IgD-negative memory B cell (primary cell): ENCODE measurements at regions not wholly inside any gene's neighbourhood (a gene's known extent, or its start where the extent isn't known, plus 50 kb on each side); places are given as distances from the start of the nearest gene placed in this dataset.
"Not testable (repeated sequence)": the region's sequence is repeated elsewhere in the genome, so short reads cannot be mapped to it uniquely, and the experiment has no call there.

ENCODE experiments used
- H3K27ac Mint-ChIP-seq, 3 donors: one replicate each; pipeline ENCODE4 v1.8.0; 2020 to 2022; ENCODE audit warnings: mild to moderate bottlenecking in 3 of 3, mixed read lengths in 3 of 3, moderate library complexity in 1 of 3
- H3K27me3 Mint-ChIP-seq: one replicate; pipeline ENCODE4 v1.8.0; 2021; ENCODE audit warnings: mixed read lengths
- H3K36me3 Mint-ChIP-seq: one replicate; pipeline ENCODE4 v1.8.0; 2020; ENCODE audit warnings: mild to moderate bottlenecking, mixed read lengths
- H3K4me1 Mint-ChIP-seq, 3 donors: one replicate each; pipeline ENCODE4 v1.8.0; 2020 to 2022; ENCODE audit warnings: mixed read lengths in 3 of 3, mild to moderate bottlenecking in 1 of 3
- H3K4me3 Mint-ChIP-seq, 4 donors: one replicate each; pipeline ENCODE4 v1.8.0; 2020 to 2022; ENCODE audit warnings: mild to moderate bottlenecking in 4 of 4, mixed read lengths in 4 of 4, moderate library complexity in 3 of 4
- H3K9me3 Mint-ChIP-seq, 3 donors: one replicate each; pipeline ENCODE4 v1.8.0; 2020 to 2021; ENCODE audit warnings: mixed read lengths in 3 of 3, mild to moderate bottlenecking in 1 of 3

GRCh38 chr2:2493496-2493895 is 162.4 kb upstream of the MYT1L start:
- Mint-ChIP-seq H3K4me1 (no peaks in the 10 kb centered on the region), H3K27me3 (peaks cover 2% of the 10 kb centered on the region), H3K27ac (peak overlapping the region in 1 of 3 donors; percentile 35), H3K4me3 (no peak overlapping the region), H3K9me3 (peaks cover 2 to 5% (median 4%) of the 10 kb centered on the region in 3 donors), H3K36me3 (no peaks in the 10 kb centered on the region)

DNA sequence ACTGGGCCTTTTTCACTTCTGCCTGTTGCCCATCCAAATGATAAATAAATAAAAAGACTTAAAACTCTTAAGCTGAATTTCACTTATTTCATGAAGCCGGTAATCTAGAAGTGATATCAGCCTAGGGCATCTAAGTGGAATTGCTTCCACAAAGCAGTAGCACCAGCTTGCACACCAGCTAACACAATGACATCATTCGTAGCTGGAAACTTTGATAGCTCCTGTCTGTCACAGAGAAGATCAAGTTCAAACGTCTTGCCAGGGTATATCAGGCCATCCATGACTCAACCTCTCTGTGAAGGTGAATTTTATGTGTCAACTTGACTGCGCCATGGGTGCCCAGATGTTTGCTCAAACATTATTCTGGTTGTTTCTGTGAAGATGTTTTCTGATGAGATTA is 161.7 kb upstream of the MYT1L start:
- no peak overlapping the region for H3K27ac Mint-ChIP-seq
- no peak overlapping the region for H3K4me3 Mint-ChIP-seq
- no peaks in the 10 kb centered on the region for H3K36me3 Mint-ChIP-seq
- H3K27me3 Mint-ChIP-seq, result peaks cover 2% of the 10 kb centered on the region
- H3K4me1 Mint-ChIP-seq, result no peaks in the 10 kb centered on the region
- H3K9me3 Mint-ChIP-seq, result peaks cover 2 to 5% (median 4%) of the 10 kb centered on the region in 3 donors

- Mint-ChIP-seq H3K36me3 (no peaks in the 10 kb centered on the region), H3K27me3 (peaks cover 2% of the 10 kb centered on the region), H3K4me3 (peak overlapping the region in 1 of 4 donors; percentile 5), H3K9me3 (peaks cover 2 to 5% (median 4%) of the 10 kb centered on the region in 3 donors), H3K27ac (no peak overlapping the region), H3K4me1 (no peaks in the 10 kb centered on the region)
Observed at GRCh38 chr2:2491964-2492363, 160.9 kb upstream of the MYT1L start.

GRCh38 chr2:2484301-2484700 is 153.2 kb upstream of the MYT1L start:
- peaks cover 0 to 4% (median 2%) of the 10 kb centered on the region in 3 donors for H3K9me3 Mint-ChIP-seq
- H3K27ac Mint-ChIP-seq, result no peak overlapping the region
- H3K4me1 Mint-ChIP-seq, result no peaks in the 10 kb centered on the region
- no peak overlapping the region for H3K4me3 Mint-ChIP-seq
- H3K36me3 Mint-ChIP-seq, result no peaks in the 10 kb centered on the region
- H3K27me3 Mint-ChIP-seq, result no peaks in the 10 kb centered on the region

DNA sequence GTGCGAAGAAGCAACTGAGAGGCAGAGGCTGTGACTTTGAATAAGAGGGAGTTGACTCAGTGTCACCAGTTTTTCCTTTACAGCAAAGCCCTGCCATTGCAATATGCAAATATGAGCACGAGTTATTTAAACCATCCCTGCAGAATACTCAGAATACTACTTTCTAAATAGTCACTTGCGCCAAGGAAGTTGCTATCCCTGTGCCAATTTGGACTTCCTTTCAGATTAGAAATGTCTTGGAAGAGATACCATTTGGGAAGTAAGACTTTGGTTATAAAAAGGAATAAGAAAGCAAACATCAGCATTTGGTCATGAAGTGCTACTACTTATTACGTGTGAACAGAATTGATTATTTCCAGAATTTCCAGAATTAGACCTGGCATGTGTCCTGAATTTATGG is 151.8 kb upstream of the MYT1L start:
- H3K27ac Mint-ChIP-seq, result no peak overlapping the region
- no peaks in the 10 kb centered on the region for H3K36me3 Mint-ChIP-seq
- no peak overlapping the region for H3K4me3 Mint-ChIP-seq
- H3K4me1 Mint-ChIP-seq, result no peaks in the 10 kb centered on the region
- no peaks in the 10 kb centered on the region for H3K27me3 Mint-ChIP-seq
- H3K9me3 Mint-ChIP-seq, result peaks cover 0 to 4% (median 2%) of the 10 kb centered on the region in 3 donors

DNA sequence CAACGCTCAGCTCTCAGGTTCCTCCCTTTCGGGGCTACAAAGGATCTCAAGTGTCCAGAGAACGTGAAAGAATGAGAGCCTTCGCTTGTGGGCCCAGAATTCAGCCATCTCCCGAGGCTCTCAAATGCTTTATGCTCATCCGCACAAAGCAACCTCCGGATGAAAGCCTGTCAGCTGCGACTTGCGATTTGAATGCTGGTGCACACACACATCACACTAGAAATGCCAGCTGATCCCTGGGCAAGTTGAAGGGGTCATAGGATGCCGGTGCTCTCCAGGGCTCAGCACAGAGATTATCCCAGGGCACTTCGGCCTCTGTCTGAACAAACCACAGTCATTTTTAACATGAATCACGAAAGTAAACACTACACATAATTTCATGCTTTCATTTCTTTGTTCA is 141.8 kb upstream of the MYT1L start:
- H3K27me3 Mint-ChIP-seq, result peaks cover 1% of the 10 kb centered on the region
- H3K27ac Mint-ChIP-seq, result no peak overlapping the region
- H3K36me3 Mint-ChIP-seq, result peaks cover 1% of the 10 kb centered on the region
- H3K4me3 Mint-ChIP-seq, result no peak overlapping the region
- no peaks in the 10 kb centered on the region for H3K4me1 Mint-ChIP-seq
- peaks cover 2 to 13% (median 4%) of the 10 kb centered on the region in 3 donors for H3K9me3 Mint-ChIP-seq

- Mint-ChIP-seq H3K27me3 (peaks cover 1% of the 10 kb centered on the region), H3K4me1 (no peaks in the 10 kb centered on the region), H3K27ac (no peak overlapping the region), H3K36me3 (peaks cover 2% of the 10 kb centered on the region), H3K4me3 (no peak overlapping the region), H3K9me3 (peaks cover 2 to 13% (median 4%) of the 10 kb centered on the region in 3 donors)
Observed at GRCh38 chr2:2472044-2472443, 141.0 kb upstream of the MYT1L start.

DNA sequence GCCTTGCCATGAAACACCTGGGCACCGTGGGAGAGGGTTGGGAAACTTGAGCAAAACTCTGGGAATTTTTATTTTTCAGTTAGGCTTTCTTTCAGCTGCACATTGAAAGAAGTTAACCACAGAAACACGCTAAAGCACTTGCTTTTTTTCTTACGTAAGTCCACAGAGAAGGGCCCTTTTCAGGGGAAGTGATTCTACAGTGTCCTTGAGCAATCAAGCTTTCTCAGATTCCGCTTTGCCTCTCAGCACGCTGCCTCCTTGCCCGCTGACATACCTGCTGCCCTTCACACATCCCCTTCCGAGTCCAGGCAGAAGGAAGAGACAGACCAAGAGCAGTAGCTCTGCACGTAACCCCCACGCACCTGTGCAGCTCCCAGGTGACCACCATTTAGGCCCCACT is 135.5 kb upstream of the MYT1L start:
- Mint-ChIP-seq H3K4me1 (no peaks in the 10 kb centered on the region), H3K27me3 (peaks cover 1% of the 10 kb centered on the region), H3K4me3 (no peak overlapping the region), H3K9me3 (peaks cover 4 to 9% (median 4%) of the 10 kb centered on the region in 3 donors), H3K27ac (no peak overlapping the region), H3K36me3 (peaks cover 1% of the 10 kb centered on the region)

- H3K4me1 Mint-ChIP-seq, result no peaks in the 10 kb centered on the region
- H3K9me3 Mint-ChIP-seq, result peaks cover 3 to 12% (median 4%) of the 10 kb centered on the region in 3 donors
- H3K27ac Mint-ChIP-seq, result no peak overlapping the region
- H3K4me3 Mint-ChIP-seq, result no peak overlapping the region
- H3K27me3 Mint-ChIP-seq, result peaks cover 1% of the 10 kb centered on the region
- peaks cover 1% of the 10 kb centered on the region for H3K36me3 Mint-ChIP-seq
Observed at GRCh38 chr2:2464643-2465042, 133.6 kb upstream of the MYT1L start.

GRCh38 chr2:2464094-2464493 is 133.0 kb upstream of the MYT1L start:
- H3K4me3 Mint-ChIP-seq, result no peak overlapping the region
- peaks cover 1% of the 10 kb centered on the region for H3K27me3 Mint-ChIP-seq
- H3K27ac Mint-ChIP-seq, result peak overlapping the region in 1 of 3 donors; percentile 54
- no peaks in the 10 kb centered on the region for H3K4me1 Mint-ChIP-seq
- H3K9me3 Mint-ChIP-seq, result peaks cover 3 to 14% (median 4%) of the 10 kb centered on the region in 3 donors
- peaks cover 1% of the 10 kb centered on the region for H3K36me3 Mint-ChIP-seq

DNA sequence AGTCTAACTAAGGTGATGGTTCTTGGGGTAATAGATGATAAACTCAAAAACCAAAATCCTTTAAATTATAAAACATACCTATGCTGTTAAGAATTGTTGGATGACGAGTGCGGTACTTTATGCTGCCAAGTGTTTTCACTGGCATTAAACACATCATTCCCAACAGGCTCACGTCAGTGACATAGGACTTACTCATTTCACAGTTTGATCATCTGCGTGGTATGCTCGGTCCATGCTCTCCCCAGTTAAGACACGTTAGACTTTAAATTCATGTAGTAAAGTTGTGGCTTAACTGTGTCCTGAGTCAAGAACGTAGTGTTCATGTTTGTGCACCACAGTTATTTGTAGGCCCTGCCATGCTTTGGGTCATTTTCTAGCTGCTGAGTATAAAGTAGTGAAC is 125.6 kb upstream of the MYT1L start:
- Mint-ChIP-seq H3K4me3 (no peak overlapping the region), H3K36me3 (no peaks in the 10 kb centered on the region), H3K27ac (no peak overlapping the region), H3K9me3 (peaks cover 2 to 5% (median 3%) of the 10 kb centered on the region in 3 donors), H3K27me3 (no peaks in the 10 kb centered on the region), H3K4me1 (peaks cover 0 to 2% (median 0%) of the 10 kb centered on the region in 3 donors)

GRCh38 chr2:2455151-2455550 is 124.1 kb upstream of the MYT1L start:
- Mint-ChIP-seq H3K36me3 (no peaks in the 10 kb centered on the region), H3K27me3 (no peaks in the 10 kb centered on the region), H3K4me1 (peaks cover 0 to 2% (median 0%) of the 10 kb centered on the region in 3 donors), H3K9me3 (peaks cover 2 to 5% (median 3%) of the 10 kb centered on the region in 3 donors), H3K4me3 (no peak overlapping the region), H3K27ac (no peak overlapping the region)

GRCh38 chr2:2452961-2453360 is 121.9 kb upstream of the MYT1L start:
- Mint-ChIP-seq H3K4me1 (peaks cover 0 to 2% (median 0%) of the 10 kb centered on the region in 3 donors), H3K27ac (no peak overlapping the region), H3K36me3 (no peaks in the 10 kb centered on the region), H3K4me3 (no peak overlapping the region), H3K27me3 (no peaks in the 10 kb centered on the region), H3K9me3 (peaks cover under 1 to 3% (median 2%) of the 10 kb centered on the region in 3 donors)

- H3K27me3 Mint-ChIP-seq, H3K36me3 Mint-ChIP-seq, H3K9me3 Mint-ChIP-seq, H3K4me3 Mint-ChIP-seq, H3K4me1 Mint-ChIP-seq, H3K27ac Mint-ChIP-seq: not testable (repeated sequence)
Observed at GRCh38 chr2:2451275-2451674, 120.2 kb upstream of the MYT1L start.

- Mint-ChIP-seq H3K27ac (no peak overlapping the region), H3K4me3 (no peak overlapping the region), H3K9me3 (peaks cover 0 to 7% (median 2%) of the 10 kb centered on the region in 3 donors), H3K36me3 (no peaks in the 10 kb centered on the region), H3K27me3 (no peaks in the 10 kb centered on the region), H3K4me1 (no peaks in the 10 kb centered on the region)
Observed at GRCh38 chr2:2448178-2448577, 117.1 kb upstream of the MYT1L start.

DNA sequence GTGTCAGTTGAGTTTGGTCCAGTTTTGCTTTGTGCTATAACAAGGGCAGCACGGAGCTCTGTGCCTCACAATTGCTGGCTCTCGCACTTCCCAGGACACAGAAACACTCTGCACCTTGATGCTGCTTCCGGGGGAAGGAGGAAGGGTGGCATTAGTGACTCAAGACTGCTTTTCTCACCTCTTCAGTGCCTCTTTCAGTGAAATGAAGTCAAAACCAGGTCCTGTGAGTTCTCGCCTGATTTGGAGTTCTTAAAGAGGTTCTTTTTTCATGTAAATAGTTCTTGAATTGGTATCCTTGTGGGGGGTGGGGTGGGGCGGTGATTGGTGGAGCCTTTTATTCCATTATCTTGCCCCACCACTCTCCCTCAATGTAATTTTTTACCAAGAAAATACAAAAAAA is 91.5 kb upstream of the MYT1L start:
- Mint-ChIP-seq H3K27ac (no peak overlapping the region), H3K36me3 (no peaks in the 10 kb centered on the region), H3K4me3 (no peak overlapping the region), H3K9me3 (peaks cover 0 to 2% (median 0%) of the 10 kb centered on the region in 3 donors), H3K4me1 (no peaks in the 10 kb centered on the region), H3K27me3 (peaks cover 2% of the 10 kb centered on the region)

DNA sequence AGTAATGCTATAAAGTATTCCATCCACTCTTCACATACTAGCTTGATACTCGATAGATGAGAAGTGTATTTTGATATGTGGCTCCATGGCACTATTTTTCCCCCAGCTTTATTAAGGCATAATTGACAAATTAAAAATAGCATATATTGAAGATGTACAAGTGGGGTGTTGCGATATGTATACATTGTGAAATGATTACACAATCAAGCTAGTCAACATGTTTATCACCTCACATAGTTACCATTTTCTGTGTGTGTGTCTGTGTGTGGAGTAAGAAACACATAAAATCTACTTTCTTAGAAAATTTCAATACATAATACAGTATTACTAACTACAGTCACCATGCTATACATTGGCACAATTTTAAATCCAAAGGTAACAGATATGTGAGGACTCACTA is 82.5 kb upstream of the MYT1L start:
- H3K9me3 Mint-ChIP-seq, result peaks cover 0 to 3% (median 2%) of the 10 kb centered on the region in 3 donors
- no peaks in the 10 kb centered on the region for H3K36me3 Mint-ChIP-seq
- H3K4me1 Mint-ChIP-seq, result no peaks in the 10 kb centered on the region
- no peak overlapping the region for H3K27ac Mint-ChIP-seq
- H3K4me3 Mint-ChIP-seq, result no peak overlapping the region
- no peaks in the 10 kb centered on the region for H3K27me3 Mint-ChIP-seq
